Hepatocyte (in vitro differentiated cells): ENCODE measurements at regions not wholly inside any gene's neighbourhood (a gene's known extent, or its start where the extent isn't known, plus 50 kb on each side); places are given as distances from the start of the nearest gene placed in this dataset.

Source experiments
- EZH2 ChIP-seq: fragments of 200-600 bp; sonication (generic); IDR thresholded peaks from 2 replicates; pipeline ENCODE4 v1.6.1; 2016; ENCODE audit warnings: antibody characterized with exemption, mild to moderate bottlenecking, borderline replicate concordance
- TF ChIP-seq, protein P1 (sequence below): fragments of 200-600 bp; sonication (generic); IDR thresholded peaks from 2 replicates; pipeline ENCODE4 v1.5.1; 2016; ENCODE audit warnings: antibody characterized with exemption, mild to moderate bottlenecking; ENCODE audit not compliant: poor library complexity

DNA sequence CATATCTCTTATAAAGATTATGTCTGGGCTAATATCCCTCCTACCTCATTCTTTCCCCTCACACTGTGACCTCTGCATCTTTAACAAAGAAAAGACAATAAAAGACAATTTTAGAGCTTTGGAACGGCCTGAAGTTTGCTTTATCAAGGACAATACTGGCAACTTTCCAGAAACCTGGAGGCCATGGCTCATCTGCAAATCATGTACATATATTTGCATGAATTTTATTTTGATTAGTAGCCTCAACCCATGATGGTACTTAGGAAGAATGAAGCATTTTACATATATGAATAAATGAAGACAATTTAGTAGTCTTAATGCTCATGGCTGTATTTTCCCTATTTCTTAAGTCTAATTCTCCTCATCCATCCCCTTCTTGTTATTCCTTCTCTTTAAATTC, 612.2 kb upstream of the CXADR start:
- TF ChIP-seq, protein P1, sequence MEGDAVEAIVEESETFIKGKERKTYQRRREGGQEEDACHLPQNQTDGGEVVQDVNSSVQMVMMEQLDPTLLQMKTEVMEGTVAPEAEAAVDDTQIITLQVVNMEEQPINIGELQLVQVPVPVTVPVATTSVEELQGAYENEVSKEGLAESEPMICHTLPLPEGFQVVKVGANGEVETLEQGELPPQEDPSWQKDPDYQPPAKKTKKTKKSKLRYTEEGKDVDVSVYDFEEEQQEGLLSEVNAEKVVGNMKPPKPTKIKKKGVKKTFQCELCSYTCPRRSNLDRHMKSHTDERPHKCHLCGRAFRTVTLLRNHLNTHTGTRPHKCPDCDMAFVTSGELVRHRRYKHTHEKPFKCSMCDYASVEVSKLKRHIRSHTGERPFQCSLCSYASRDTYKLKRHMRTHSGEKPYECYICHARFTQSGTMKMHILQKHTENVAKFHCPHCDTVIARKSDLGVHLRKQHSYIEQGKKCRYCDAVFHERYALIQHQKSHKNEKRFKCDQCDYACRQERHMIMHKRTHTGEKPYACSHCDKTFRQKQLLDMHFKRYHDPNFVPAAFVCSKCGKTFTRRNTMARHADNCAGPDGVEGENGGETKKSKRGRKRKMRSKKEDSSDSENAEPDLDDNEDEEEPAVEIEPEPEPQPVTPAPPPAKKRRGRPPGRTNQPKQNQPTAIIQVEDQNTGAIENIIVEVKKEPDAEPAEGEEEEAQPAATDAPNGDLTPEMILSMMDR, result no peak
- TF ChIP-seq EZH2, result no peak
